ENCODE measurements at regions not wholly inside any gene's neighbourhood (a gene's known extent, or its start where the extent isn't known, plus 50 kb on each side); places are given as distances from the start of the nearest gene placed in this dataset.

DNA sequence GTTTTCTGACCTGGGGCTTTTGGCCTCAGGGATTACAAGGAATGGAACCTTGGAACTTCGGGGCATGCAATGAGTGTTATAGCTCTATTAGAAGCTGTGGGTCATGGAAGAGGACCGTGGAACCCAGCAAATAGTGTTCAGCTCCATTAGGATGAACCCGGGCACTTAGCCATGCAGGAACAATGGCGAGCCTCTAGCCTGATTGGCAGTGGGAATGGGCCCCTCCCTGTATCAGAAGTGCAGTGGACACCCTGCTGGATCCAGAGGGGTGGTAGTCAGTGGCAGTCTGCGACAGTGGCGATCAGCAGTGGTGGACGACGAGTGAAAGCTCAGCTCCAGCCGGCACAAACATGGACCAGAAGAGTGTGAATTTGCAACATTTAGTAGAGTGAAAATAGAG is 315.4 kb upstream of the TECRL start:
- no peak for TF ChIP-seq POLR2A (IDR thresholded peaks at IDR 0.05)
- TF ChIP-seq, protein P1, sequence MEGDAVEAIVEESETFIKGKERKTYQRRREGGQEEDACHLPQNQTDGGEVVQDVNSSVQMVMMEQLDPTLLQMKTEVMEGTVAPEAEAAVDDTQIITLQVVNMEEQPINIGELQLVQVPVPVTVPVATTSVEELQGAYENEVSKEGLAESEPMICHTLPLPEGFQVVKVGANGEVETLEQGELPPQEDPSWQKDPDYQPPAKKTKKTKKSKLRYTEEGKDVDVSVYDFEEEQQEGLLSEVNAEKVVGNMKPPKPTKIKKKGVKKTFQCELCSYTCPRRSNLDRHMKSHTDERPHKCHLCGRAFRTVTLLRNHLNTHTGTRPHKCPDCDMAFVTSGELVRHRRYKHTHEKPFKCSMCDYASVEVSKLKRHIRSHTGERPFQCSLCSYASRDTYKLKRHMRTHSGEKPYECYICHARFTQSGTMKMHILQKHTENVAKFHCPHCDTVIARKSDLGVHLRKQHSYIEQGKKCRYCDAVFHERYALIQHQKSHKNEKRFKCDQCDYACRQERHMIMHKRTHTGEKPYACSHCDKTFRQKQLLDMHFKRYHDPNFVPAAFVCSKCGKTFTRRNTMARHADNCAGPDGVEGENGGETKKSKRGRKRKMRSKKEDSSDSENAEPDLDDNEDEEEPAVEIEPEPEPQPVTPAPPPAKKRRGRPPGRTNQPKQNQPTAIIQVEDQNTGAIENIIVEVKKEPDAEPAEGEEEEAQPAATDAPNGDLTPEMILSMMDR (IDR thresholded peaks at IDR 0.05): no peak
- H3K36me3 ChIP-seq: no peaks in the 10 kb centered on the region

DNA sequence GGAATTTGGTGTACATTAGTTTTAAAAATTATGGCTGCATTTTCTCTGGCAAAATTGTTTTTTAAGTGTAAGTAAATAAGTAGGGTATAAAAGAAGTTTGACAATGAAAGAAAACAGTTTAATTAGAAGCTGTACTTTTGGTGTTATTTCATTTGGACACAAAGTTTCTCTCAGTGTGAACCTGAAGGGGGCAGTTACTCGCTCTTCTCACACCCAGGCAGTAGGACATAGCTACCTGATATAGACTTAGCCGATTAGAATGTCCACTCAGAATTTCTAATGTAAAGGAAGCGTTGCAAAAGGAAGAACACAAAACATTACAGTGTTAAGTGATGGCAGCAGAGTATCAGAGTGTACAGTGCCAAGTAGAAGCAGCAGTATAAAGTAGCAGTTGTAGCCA is 311.9 kb upstream of the TECRL start:
- DNase-seq: no peak

More for the DNA sequence above, 315.4 kb upstream of the TECRL start:
- DNase-seq: no peak
- no peak overlapping the region for H3K4me3 ChIP-seq
- no peaks in the 10 kb centered on the region for H3K9me3 ChIP-seq
- no peaks in the 10 kb centered on the region for H3K27me3 ChIP-seq
- no peaks in the 10 kb centered on the region for H3K4me1 ChIP-seq
- H3K27ac ChIP-seq: no peak overlapping the region

DNA sequence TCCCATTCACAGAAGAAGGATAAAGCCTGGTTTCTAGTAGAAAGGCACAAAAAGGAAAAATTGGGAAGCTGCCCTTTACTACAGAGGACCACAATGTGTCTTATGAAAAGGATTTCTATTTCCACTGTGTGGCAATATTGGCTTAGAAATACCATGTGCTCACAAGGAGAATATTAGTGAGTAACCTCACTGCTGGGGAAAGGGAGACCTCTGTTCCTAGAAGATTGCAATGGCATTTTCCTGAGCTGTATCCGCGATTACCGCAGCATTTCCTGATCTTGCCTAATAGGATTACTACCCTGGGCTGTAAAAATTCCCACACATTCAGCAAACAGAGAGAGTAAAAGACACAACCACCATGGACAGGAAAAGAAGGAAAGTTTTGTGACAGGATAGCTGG is 308.8 kb upstream of the TECRL start:
- Histone ChIP-seq H3K36me3 (no peaks in the 10 kb centered on the region), H3K27ac (no peak overlapping the region), H3K27me3 (no peaks in the 10 kb centered on the region), H3K4me3 (no peak overlapping the region), H3K9me3 (no peaks in the 10 kb centered on the region), H3K4me1 (no peaks in the 10 kb centered on the region)
- TF ChIP-seq POLR2A (IDR thresholded peaks at IDR 0.05): no peak
- TF ChIP-seq, protein P1 (IDR thresholded peaks at IDR 0.05): no peak
- DNase-seq: no peak

More for the DNA sequence above, 311.9 kb upstream of the TECRL start:
- H3K4me3 ChIP-seq: no peak overlapping the region
- H3K36me3 ChIP-seq: no peaks in the 10 kb centered on the region
- H3K9me3 ChIP-seq: no peaks in the 10 kb centered on the region
- no peaks in the 10 kb centered on the region for H3K4me1 ChIP-seq
- TF ChIP-seq POLR2A (IDR thresholded peaks at IDR 0.05): no peak
- TF ChIP-seq, protein P1 (IDR thresholded peaks at IDR 0.05): no peak
- H3K27me3 ChIP-seq: no peaks in the 10 kb centered on the region
- no peak overlapping the region for H3K27ac ChIP-seq

DNA sequence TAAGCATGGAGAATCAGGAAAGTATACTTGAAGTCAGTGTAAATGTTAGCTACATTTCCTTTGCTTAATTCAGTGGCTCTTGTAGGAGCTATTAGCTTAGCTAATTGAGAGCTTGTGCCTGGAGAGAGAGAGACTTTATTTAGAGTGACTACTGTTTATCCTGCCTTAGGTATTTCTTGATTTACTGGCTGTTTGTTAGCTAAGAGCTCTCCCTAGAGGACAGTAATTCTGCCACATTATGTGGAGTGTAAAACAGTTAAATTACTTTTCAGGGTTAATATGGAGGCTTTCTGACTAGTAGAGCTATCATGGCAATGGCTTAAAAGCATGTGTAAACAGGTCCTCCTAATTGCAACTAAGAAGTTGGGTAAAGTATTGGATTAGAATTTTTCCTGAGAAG is 306.5 kb upstream of the TECRL start:
- no peaks in the 10 kb centered on the region for H3K27me3 ChIP-seq
- TF ChIP-seq POLR2A (IDR thresholded peaks at IDR 0.05): no peak
- TF ChIP-seq, protein P1 (IDR thresholded peaks at IDR 0.05): no peak

DNA sequence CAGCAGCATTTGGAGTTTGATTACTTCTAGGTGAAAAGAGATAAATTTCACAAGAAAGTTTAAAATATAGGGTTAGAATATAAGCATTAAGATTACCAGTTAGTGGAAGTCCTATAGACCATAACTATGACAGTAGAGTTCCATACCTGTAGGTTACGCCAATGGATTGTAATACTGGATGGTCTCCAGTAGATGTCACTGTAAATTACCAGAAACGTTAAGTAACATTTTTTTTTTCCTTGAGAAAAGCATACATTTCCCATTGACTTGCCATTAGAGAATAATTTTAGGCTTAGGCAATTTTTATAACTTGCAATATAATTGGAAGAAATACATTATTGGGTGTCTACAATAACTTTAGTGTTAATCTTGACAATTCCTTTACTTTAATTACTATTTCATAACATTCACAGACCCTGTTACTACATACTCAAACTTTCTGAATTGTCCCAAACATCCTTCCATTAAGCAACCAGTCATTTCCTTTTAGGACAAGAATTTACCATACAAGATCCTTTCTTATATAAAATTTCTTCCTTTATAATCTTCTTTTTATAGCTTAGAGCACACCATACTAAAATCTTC is 304.1 kb upstream of the TECRL start:
- TF ChIP-seq, protein P1 (IDR thresholded peaks at IDR 0.05): peak in 4 of 6 experiments; percentile 24 to 38 (median 34)
- no peak for TF ChIP-seq POLR2A (IDR thresholded peaks at IDR 0.05)

More for the DNA sequence above, 306.5 kb upstream of the TECRL start:
- H3K4me1 ChIP-seq: no peaks in the 10 kb centered on the region
- DNase-seq: no peak
- H3K36me3 ChIP-seq: no peaks in the 10 kb centered on the region
- no peak overlapping the region for H3K4me3 ChIP-seq
- H3K27ac ChIP-seq: no peak overlapping the region
- no peaks in the 10 kb centered on the region for H3K9me3 ChIP-seq

DNA sequence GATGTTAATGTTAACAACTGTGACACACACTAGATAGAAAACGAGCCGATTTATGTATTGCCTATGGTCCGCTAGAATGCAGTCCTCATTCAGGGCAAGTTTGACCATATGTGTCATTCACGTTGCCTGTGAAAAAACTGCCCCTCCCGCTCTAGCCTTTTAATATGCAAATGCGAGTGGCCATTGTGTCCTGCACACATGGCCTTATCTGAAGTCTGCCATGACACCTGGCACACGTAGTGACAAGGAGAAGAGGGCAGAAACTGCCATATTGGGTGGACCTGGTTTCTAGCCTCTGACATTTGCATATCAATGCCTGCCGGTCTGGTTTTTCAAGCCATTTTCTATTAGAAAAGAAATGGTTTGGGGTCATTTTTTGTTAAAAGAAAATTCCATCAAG is 303.3 kb upstream of the TECRL start:
- Histone ChIP-seq H3K4me3 (no peak overlapping the region), H3K4me1 (no peaks in the 10 kb centered on the region), H3K27ac (no peak overlapping the region), H3K27me3 (no peaks in the 10 kb centered on the region), H3K36me3 (no peaks in the 10 kb centered on the region), H3K9me3 (no peaks in the 10 kb centered on the region)
- no peak for DNase-seq
- TF ChIP-seq, protein P1 (IDR thresholded peaks at IDR 0.05): no peak
- TF ChIP-seq POLR2A (IDR thresholded peaks at IDR 0.05): no peak

More for the DNA sequence above, 304.1 kb upstream of the TECRL start:
- Histone ChIP-seq H3K4me1 (no peaks in the 10 kb centered on the region), H3K36me3 (no peaks in the 10 kb centered on the region), H3K27ac (no peak overlapping the region), H3K4me3 (no peak overlapping the region), H3K9me3 (no peaks in the 10 kb centered on the region), H3K27me3 (no peaks in the 10 kb centered on the region)
- DNase-seq: no peak

Data from Peyer's patch (tissue), 4 donors.